ENCODE measurements at regions not wholly inside any gene's neighbourhood (a gene's known extent, or its start where the extent isn't known, plus 50 kb on each side); places are given as distances from the start of the nearest gene placed in this dataset.

GRCh38 chr16:7004266-7004665 is 328.4 kb upstream of the RBFOX1 start:
- no peaks in the 10 kb centered on the region for H3K27me3 ChIP-seq
- H3K4me1 ChIP-seq = no peaks in the 10 kb centered on the region
- no peak for TF ChIP-seq CTCF (IDR thresholded peaks at IDR 0.05)
- H3K27ac ChIP-seq = no peak overlapping the region
- no peak overlapping the region for H3K9ac ChIP-seq (ENCODE audit: low read depth in 2 of 2, low read length in 2 of 2)
- intact Hi-C loops (cut with DNase I) = no loop called here
- no peak overlapping the region for H3K4me3 ChIP-seq
- no peaks in the 10 kb centered on the region for H3K36me3 ChIP-seq
- no peaks in the 10 kb centered on the region for H3K9me3 ChIP-seq
- DNase-seq = no peak

- DNase-seq = no peak
- Histone ChIP-seq H3K9me3 (no peaks in the 10 kb centered on the region), H3K9ac (ENCODE audit: low read depth in 2 of 2, low read length in 2 of 2) (no peak overlapping the region), H3K27me3 (no peaks in the 10 kb centered on the region), H3K36me3 (no peaks in the 10 kb centered on the region), H3K4me1 (no peaks in the 10 kb centered on the region), H3K27ac (no peak overlapping the region), H3K4me3 (no peak overlapping the region)
- no peak for TF ChIP-seq CTCF (IDR thresholded peaks at IDR 0.05)
- intact Hi-C loops (cut with DNase I) = no loop called here
Measured at GRCh38 chr16:6993544-6993943, 339.1 kb upstream of the RBFOX1 start.

GRCh38 chr16:6988846-6989245 is 343.8 kb upstream of the RBFOX1 start:
- Histone ChIP-seq H3K27me3 (no peaks in the 10 kb centered on the region), H3K4me1 (no peaks in the 10 kb centered on the region), H3K4me3 (no peak overlapping the region), H3K9ac (ENCODE audit: low read depth in 2 of 2, low read length in 2 of 2) (no peak overlapping the region), H3K27ac (no peak overlapping the region), H3K9me3 (no peaks in the 10 kb centered on the region), H3K36me3 (no peaks in the 10 kb centered on the region)
- TF ChIP-seq CTCF (IDR thresholded peaks at IDR 0.05) = no peak
- no peak for DNase-seq
- intact Hi-C loops (cut with DNase I) = no loop called here

GRCh38 chr16:6977916-6978315 is 354.7 kb upstream of the RBFOX1 start:
- Histone ChIP-seq H3K27me3 (no peaks in the 10 kb centered on the region), H3K36me3 (no peaks in the 10 kb centered on the region), H3K27ac (no peak overlapping the region), H3K9ac (ENCODE audit: low read depth in 2 of 2, low read length in 2 of 2) (no peak overlapping the region), H3K9me3 (no peaks in the 10 kb centered on the region), H3K4me1 (no peaks in the 10 kb centered on the region), H3K4me3 (no peak overlapping the region)
- intact Hi-C loops (cut with DNase I) = no loop called here
- TF ChIP-seq CTCF (IDR thresholded peaks at IDR 0.05) = no peak
- DNase-seq = no peak

- no peak for DNase-seq
- intact Hi-C loops (cut with DNase I) = no loop called here
- Histone ChIP-seq H3K4me1 (no peaks in the 10 kb centered on the region), H3K9ac (ENCODE audit: low read depth in 2 of 2, low read length in 2 of 2) (no peak overlapping the region), H3K36me3 (no peaks in the 10 kb centered on the region), H3K27ac (no peak overlapping the region), H3K9me3 (no peaks in the 10 kb centered on the region), H3K4me3 (no peak overlapping the region), H3K27me3 (no peaks in the 10 kb centered on the region)
- no peak for TF ChIP-seq CTCF (IDR thresholded peaks at IDR 0.05)
Measured at GRCh38 chr16:6977291-6977690, 355.4 kb upstream of the RBFOX1 start.

GRCh38 chr16:6976716-6977115 is 355.9 kb upstream of the RBFOX1 start:
- no peak for DNase-seq
- Histone ChIP-seq H3K9ac (ENCODE audit: low read depth in 2 of 2, low read length in 2 of 2) (no peak overlapping the region), H3K36me3 (no peaks in the 10 kb centered on the region), H3K9me3 (no peaks in the 10 kb centered on the region), H3K27ac (no peak overlapping the region), H3K4me3 (no peak overlapping the region), H3K27me3 (no peaks in the 10 kb centered on the region), H3K4me1 (no peaks in the 10 kb centered on the region)
- no peak for TF ChIP-seq CTCF (IDR thresholded peaks at IDR 0.05)
- intact Hi-C loops (cut with DNase I) = no loop called here

All from colonic mucosa (tissue), 4 donors.